HG02943 (cell line): ENCODE measurements at regions not wholly inside any gene's neighbourhood (a gene's known extent, or its start where the extent isn't known, plus 50 kb on each side); places are given as distances from the start of the nearest gene placed in this dataset.
"Not testable (repeated sequence)": the region's sequence is repeated elsewhere in the genome, so short reads cannot be mapped to it uniquely, and the experiment has no call there.

Source experiments
- ATAC-seq: cut with Tn5 transposase; IDR thresholded peaks from one replicate; pipeline ENCODE4 v1.9.1; 2021; ENCODE audit warnings: mild to moderate bottlenecking, low read depth, moderate library complexity; ENCODE audit not compliant: unreplicated experiment

DNA sequence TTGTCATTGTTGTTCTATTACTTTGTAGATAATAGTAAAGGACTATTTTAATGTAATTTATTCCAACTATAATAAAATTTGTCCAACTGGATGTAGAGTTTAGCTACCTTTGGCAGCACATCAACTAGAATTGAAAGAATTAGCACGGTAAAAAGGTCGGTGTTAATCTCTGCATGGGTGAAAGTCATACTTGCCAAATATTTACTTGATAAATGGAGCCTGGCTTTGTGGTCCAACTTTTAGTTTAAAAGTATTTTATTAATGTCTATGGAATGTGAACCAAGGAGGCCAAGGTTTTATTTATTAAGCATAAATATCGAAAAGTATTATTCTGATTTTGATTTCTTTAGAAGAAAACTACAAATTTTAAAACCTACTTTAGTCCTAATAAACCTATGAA lies 1389.0 kb downstream of the PCDH9 start:
- no peak for ATAC-seq

DNA sequence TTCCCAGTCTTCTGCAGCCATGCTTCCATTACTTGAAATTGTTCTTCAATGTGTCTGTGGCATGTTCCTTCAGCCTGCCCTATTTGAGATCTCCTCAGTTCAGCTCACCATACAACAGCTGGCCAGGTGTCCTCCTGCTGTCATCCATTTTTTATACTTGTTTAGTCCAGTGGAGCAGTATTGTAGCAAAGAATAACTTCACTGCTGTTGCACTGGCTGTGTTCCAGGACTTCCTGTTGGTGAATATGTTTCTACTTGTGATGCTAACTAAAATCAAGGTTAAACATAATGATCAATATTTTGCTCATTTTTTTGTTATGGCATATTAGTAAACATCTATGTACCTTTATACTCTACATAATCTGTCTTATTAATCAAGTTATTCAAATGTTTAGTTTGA lies 1394.1 kb downstream of the PCDH9 start:
- ATAC-seq, result no peak

DNA sequence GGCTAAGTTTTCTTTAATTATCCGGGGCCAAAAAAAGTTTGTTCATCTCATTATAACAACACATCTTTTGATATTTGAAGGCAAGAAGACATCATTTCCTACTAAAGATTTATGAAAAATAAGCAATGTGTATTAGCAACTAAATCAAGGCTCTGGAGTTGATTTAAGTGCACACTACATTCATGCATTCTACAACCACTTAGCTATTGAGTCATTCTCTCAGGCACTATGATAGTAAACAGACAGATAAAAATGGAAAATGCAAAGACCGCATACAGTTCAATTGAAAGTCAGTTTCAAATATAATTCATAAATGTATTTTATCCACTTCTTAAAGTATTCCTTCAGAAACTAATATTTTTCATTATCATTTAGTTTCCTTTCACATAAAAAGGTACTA lies 1395.2 kb downstream of the PCDH9 start:
- ATAC-seq, result no peak

DNA sequence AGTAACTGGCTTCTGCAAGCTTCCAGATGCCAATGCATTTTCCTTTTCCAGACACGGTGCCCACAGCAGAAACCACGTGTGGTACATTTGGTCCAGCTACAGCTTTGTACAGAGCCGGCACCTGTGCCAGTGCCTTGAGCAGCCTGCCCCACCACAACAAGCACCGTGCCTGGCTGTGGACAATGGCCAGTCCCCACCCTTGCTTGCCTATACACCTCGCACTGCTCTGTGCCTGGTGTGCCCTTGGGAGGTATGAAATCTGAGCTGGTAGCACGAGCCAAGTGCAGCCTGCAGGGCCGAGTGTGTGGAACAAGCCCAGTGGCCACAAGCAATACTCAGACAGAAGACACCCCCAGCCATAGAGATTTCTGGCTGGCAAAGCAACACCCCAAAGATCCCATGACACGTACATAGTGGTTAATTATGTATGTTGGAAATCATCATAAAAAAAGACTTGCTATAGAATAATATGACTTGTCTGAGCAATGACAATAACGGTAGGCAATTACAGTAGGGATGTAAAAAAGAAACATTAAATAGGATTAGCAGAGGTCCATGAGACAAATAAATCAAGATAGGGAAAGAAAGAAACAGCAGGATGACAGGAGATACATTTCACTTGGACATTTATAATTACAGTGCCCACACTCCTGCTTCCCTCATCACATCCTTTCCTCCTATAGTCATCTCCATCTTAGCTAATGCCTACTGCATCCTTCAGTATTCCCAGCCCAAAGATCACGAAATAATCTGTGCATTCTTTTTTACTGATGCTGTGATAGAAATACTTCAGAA lies 1399.5 kb downstream of the PCDH9 start:
- no peak for ATAC-seq

DNA sequence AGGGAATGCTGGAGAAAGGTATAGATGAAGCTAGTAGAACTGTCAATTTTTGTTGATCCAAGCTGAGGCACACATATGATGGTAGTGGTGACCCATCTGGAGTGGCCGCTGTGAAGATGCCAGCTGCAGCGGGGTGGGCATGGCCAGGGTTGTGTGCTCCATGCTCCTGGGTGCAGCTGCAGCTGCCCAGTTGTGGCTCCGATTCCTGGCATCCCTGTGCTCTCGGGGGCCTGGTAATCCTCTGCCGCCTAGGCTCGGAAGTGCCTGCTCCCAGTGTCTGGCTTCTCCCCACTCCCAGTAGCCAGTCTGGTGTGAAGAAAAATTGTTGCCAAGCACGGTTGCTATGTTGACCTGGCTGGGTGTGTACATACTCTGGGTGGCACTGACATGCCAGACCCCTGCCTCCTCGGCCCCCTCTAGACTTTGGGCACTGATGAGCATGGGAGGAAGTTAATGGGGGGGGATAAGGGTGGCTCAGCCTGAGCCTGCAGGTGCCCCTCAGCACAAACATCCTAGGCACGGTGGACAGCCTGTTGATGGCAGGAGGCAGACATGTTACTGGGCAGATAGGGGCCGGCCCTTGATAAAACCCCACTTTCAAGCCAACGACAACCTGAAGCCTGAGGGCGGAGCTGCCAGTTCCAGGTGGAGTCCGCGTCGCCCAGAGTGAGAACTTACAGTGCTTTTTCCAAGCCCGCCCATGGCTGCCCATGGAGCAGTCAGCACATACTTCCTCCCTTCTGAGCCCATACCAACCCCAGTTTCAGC lies 1400.7 kb downstream of the PCDH9 start:
- ATAC-seq, result no peak

DNA sequence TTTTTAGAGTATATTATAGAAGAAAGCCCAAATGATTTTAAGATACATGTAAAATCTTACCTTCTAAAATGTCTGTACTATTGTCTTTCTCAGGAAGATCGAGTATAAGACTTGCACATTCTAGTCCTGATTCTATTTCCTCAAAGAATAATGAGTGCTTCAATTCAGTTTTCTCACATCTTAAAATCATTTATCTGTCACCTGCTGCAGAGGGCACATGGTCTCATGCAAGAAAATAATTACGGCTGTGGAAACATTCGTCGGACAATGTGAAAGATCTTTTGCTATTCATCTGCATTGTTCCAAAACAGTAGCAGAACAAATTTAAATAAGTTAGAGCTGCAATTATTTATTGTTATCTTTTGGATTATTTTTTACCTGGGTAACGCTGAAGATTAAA lies 1403.5 kb downstream of the PCDH9 start:
- ATAC-seq, result no peak

DNA sequence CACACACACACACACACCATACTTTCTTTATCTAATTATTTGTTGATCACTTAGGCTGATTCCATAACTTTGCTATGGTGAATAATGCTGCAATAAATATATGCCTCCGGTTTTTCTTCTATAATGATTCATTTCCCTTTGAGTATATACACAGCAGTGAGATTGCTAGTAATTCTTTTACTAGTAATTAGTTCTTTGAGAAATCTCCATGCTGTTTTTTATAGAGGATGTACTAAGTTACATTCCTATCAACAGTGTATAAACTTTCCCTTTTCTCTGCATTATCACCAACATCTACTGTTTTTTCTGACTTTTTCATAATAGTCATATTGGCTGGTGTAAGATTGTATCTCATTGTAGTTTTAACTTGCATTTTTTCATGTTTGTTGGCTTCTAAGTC lies 1405.1 kb downstream of the PCDH9 start:
- no peak for ATAC-seq

DNA sequence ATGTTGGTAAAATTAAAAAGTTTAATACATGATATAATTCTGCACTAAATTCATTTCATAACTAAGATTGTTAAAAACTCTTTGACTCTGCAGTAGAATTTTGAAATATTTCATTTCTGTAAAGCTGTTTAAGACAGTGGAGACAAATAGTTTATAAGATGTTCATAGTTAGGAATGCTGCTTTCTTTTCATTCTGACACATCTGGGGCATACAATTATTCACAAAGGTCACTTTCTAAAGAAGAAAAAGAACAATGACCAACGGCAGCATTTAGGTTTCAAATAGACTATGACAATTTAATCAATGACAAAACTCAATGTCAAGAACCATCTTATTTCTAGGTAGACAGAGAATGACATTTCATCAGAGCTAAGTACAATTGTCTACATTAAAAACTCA lies 1422.1 kb downstream of the PCDH9 start:
- no peak for ATAC-seq

DNA sequence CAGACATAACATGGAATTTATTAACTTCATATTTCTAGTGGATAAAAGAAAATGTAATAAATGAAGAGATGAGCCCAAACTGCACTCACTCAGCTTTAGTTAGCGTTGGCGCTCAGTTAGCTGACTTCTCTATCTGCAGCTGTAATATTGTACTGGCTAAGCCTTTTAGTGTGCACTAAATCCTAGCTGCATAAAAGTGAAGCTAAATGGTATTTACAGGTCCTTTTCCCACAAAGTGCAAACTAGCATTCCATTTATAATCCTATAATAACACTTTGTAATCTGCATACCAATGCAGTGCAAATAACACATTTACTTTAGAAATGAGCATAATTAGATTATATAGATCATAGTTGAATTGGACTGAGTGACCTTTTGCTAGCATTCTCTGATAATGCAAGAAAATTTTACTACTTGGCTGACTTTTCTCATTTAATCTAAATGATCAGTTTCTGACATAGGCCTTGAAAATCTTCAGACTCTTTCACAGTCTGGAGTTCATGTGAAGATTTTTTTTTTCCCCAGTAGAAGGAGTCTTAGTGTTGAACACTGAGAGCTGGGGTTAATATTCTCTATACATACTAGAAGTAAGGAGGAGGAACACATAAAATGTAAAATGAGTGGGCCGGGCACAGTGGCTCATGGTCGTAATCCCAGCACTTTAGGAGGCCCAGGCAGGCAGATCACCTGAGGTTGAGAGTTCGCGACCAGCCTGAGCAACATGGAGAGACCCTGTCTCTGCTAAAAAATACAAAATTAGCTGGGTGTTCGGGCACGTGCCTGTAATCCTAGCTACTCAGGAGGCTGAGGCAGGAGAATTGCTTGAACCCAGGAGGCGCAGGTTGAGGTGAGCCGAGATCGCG lies 1426.4 kb downstream of the PCDH9 start:
- ATAC-seq, result no peak

DNA sequence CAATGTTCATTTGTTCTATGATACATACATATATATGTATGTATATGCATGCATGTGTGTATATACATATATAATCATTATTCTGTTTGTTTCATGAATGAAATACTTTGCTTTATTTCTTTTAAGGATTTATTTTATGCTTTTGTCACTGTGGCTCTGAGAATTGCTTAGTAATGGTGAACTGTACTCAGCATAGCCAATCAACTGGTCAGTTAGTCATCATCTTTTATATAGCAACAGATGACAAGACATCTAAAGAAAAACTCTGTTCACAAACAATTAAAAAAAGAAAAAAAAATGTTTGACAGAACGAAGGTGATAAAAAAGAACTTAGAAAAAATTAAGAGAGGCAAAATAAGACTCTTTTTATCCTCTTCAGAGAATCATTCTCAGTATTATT lies 1440.3 kb downstream of the PCDH9 start:
- no peak for ATAC-seq

DNA sequence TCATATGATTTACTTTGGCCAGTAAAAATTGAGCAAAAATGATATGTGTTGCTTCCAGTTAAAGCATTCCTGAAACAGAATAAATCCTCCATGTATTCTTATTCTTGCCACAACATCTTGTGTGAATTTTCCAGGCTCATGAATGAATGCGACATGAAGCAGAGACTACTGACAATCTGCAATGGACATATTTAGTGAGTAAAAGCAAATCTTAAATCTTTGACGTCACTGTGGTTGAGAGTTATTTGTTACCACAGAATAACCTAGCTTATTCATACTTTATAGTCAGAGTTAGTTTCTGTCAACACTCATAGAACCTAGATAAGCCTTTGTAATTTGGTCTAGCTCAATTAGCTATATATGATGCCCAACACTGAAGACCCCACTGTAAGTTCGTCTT lies 1443.1 kb downstream of the PCDH9 start:
- ATAC-seq, result no peak

DNA sequence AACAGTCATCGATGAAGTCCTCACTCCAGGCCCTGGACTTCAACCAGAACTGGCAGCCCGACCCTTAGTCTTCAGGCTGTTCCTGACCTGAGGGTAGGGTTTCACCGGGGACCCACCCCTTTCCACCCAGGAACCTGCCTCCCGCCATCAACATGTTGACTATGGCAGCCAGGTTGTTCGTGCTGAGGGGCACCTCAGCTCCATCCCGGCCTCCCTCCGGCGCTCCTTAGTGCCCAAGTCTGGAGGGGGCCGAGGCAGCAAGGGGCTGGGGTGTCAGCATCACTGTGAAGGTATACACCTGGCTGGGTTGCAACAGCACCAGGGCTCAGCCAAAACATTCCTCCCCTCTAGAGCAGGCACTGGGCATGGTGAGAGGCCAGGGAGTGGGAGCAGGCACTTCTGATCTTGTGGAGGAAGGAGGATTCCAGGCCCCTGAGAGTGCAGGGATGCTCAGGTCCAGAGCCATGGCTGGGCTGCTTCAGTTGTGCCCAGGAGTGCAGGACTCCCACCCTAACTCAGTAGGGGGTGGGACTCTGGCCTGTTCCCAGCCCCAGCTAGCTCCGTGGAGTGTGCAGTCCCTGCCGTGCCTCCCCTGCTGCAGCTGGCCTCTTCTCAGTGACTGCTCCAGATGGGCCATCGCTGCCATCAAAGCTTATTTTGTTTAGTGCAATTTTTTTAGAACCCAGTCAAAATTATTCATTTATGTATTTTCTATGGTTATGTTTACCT lies 1445.9 kb downstream of the PCDH9 start:
- no peak for ATAC-seq

DNA sequence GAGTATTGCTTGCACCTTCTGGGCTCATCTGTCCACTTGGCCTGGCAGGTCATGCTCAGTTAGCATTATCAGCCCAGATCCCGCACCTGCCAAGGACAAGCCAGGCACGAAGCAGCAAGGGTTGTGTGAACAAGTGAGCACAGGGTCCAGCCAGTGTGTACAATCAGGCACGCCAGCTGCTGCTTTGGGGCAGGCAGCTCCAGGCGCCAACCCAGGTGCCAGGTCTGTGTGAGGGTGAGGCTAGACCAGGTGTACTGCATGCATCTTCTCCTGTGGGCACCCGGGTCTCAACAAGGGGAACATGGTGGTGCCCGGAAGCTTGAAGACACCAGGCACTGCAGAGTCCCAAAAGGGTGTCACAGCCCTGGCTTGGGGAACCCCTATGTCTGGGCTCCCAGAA lies 1446.8 kb downstream of the PCDH9 start:
- no peak for ATAC-seq

DNA sequence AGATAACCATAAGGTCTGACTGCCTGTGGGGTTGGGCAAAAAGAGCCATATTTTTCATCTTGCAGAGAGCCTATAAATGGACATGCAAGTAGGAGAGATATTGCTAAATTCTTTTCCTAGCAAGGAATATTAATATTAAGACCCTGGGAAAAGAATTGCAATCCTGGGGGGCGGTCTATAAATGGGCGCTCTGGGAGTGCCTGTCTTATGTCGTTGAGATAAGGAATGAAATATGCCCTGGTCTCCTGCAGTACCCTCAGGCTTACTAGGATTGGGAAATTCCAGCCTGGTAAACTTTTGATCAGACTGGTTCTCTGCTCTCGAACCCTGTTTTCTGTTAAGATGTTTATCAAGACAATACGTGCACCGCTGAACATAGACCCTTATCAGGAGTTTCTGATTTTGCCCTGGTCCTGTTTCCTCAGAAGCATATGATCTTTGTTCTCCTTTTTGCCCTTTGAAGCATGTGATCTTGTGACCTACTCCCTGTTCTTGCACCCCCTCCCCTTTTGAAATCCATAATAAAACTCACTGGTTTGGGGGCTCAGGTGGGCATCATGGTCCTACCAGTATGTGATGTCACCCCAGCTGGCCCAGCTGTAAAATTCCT lies 1458.3 kb downstream of the PCDH9 start:
- ATAC-seq, result not testable (repeated sequence)

DNA sequence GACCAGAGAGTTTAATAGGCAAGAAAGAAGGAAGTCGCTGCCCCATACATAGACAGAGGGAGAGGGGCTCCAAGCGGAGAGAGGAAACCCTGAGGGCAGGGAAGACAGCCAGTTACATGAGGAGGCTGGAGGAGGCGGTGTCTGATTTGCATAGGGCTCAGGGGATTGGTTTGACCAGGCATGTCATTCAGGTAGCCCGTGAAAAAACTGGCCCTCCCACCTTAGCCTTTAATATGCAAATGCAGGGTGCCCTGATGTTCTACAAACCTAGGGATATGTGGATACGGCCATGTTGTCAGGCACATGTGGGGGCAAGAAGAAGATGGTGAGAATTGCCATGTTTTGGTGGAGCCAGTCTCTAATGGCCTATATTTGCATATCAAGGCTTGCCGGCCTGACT lies 1461.6 kb downstream of the PCDH9 start:
- no peak for ATAC-seq

DNA sequence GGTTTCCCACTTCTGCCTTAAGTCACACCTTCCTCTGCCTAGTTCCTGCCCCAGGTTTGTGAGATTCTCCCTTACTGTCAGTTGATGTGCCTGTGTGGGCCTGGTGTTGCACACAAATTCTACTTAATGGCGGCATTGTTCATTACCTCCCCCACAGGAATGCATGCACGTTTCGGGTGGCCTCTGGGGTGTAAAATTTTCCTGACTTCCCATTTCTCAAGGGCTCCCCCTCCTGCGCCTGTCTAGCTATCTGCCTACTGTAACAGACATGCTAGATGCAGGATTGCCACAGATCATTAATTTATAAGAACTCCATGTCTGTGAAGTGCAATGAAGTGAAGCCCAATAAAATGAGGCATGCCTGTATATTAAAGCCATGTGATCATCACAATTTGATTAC lies 1466.3 kb downstream of the PCDH9 start:
- no peak for ATAC-seq

DNA sequence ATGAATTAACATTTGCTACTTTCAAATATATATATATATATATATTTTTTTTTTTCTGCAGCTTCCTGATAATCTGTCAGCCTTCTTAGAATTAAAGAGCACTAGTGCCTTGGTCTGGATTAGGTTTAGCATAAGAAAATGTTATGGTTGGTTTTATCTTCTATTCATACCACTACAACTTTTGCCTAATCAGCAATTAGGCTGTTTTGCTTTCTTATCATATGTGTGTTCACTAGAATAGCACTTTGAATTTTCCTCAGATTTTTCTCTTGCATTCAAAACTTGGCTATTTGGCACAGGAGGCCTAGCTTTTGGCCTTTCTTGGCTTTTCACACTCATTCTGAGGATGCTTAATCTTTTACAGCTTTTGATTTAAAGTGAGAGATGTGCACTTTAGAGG lies 1468.1 kb downstream of the PCDH9 start:
- ATAC-seq, result no peak

DNA sequence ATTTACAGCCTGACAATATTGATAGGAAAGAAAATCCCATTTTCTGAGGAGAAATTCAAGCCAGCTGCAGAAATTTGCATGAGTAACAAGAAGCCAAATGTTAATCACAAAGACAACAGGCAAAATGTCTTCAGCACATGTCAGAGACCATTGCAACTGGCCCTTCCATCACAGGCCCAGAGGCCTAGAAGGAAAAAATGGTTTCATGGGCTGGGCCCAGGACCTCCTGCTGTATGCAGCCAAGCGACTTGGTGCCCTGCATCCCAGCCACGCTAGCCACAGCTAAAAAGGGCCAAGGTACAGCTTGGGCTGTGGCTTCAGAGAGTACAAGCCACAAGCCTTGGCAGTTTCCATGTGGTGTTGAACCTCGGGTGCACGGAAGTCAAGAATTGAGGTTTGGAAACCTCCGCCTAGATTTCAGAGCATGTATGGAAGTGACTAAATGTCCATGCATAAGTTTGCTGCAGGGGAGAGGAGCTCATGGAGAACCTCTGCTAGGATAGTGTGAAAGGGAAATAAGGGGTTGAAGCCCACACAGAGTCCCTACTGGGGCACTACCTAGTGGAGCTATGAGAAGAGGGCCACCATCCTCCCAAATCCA lies 1474.0 kb downstream of the PCDH9 start:
- no peak for ATAC-seq

DNA sequence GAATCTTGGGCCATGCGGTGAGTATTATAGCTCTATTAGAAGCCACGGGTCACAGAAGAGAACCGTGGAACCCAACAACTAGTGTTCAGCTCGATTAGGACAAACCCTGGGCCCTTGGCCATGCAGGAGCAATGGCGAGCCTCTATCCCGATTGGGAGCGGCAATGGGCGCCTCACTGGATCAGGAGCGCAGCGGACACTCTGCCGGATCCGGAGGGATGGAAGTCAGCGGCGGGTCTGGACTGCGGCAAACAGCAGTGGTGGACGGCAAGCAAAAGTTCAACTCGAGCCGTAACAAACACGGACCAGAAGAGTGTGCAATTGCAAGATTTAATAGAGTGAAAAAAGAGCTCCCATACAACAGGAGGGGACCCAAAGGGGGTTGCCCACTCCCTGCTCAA lies 1481.9 kb downstream of the PCDH9 start:
- ATAC-seq, result no peak
